ENCODE measurements at regions not wholly inside any gene's neighbourhood (a gene's known extent, or its start where the extent isn't known, plus 50 kb on each side); places are given as distances from the start of the nearest gene placed in this dataset.

DNA sequence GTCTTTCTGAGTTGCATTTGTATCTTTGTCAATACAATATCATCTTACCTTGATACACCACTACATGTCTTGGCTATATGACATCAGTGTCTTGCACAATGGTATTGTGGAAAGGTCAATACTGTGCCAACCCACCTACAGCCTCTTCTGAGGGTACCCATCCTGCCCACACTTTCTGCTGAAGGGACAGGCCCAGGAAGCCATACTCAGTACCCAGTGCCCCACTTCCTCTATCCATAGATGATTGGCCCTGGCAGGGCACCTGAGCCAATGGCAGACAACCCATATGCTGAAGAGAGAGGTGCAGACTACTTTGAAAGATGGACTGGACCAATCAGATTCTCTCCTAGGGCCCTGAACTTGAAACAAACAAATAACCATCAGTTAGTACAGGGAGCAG lies 152.0 kb upstream of the ADO start:
- Histone ChIP-seq H3K9me3 (ENCODE audit: control insufficient read depth, insufficient read depth, low read depth, low read length) (no peaks in the 10 kb centered on the region), H3K4me1 (ENCODE audit: control insufficient read depth, insufficient read depth, low read length) (no peaks in the 10 kb centered on the region), H3K4me3 (ENCODE audit: low read depth, low read length) (no peak overlapping the region), H3K27ac (ENCODE audit: extremely low read depth, low read depth, low read length) (no peak overlapping the region), H3K36me3 (ENCODE audit: control insufficient read depth in 2 of 2, insufficient read depth in 1 of 2, low read length in 2 of 2) (no peaks in the 10 kb centered on the region)
- TF ChIP-seq ZNF426 (tag by site-specific recombination; IDR thresholded peaks at IDR 0.05) (no peak), ZNF549 (tag by site-specific recombination; IDR thresholded peaks at IDR 0.05) (no peak), ZBTB8A (tag by site-specific recombination; IDR thresholded peaks at IDR 0.05) (no peak), HOXD13 (CRISPR knock-in tag; IDR thresholded peaks at IDR 0.05; ENCODE audit: borderline replicate concordance) (no peak), HOXC10 (CRISPR knock-in tag; IDR thresholded peaks at IDR 0.05) (no peak), ZNF24 (tag by site-specific recombination; IDR thresholded peaks at IDR 0.05) (no peak), ZNF621 (tag by site-specific recombination; IDR thresholded peaks at IDR 0.05) (no peak), ZNF391 (tag by site-specific recombination; IDR thresholded peaks at IDR 0.05; ENCODE audit: borderline replicate concordance, low read depth) (no peak), KLF8 (tag by site-specific recombination; IDR thresholded peaks at IDR 0.05) (no peak), ZNF660 (tag by site-specific recombination; IDR thresholded peaks at IDR 0.05) (no peak)
- TF ChIP-seq, protein P1, sequence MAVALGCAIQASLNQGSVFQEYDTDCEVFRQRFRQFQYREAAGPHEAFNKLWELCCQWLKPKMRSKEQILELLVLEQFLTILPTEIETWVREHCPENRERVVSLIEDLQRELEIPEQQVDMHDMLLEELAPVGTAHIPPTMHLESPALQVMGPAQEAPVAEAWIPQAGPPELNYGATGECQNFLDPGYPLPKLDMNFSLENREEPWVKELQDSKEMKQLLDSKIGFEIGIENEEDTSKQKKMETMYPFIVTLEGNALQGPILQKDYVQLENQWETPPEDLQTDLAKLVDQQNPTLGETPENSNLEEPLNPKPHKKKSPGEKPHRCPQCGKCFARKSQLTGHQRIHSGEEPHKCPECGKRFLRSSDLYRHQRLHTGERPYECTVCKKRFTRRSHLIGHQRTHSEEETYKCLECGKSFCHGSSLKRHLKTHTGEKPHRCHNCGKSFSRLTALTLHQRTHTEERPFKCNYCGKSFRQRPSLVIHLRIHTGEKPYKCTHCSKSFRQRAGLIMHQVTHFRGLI (tag by site-specific recombination; IDR thresholded peaks at IDR 0.05): no peak
- TF ChIP-seq, protein P2, sequence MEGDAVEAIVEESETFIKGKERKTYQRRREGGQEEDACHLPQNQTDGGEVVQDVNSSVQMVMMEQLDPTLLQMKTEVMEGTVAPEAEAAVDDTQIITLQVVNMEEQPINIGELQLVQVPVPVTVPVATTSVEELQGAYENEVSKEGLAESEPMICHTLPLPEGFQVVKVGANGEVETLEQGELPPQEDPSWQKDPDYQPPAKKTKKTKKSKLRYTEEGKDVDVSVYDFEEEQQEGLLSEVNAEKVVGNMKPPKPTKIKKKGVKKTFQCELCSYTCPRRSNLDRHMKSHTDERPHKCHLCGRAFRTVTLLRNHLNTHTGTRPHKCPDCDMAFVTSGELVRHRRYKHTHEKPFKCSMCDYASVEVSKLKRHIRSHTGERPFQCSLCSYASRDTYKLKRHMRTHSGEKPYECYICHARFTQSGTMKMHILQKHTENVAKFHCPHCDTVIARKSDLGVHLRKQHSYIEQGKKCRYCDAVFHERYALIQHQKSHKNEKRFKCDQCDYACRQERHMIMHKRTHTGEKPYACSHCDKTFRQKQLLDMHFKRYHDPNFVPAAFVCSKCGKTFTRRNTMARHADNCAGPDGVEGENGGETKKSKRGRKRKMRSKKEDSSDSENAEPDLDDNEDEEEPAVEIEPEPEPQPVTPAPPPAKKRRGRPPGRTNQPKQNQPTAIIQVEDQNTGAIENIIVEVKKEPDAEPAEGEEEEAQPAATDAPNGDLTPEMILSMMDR (tag by site-specific recombination; IDR thresholded peaks at IDR 0.05): no peak
- TF ChIP-seq, protein P3, sequence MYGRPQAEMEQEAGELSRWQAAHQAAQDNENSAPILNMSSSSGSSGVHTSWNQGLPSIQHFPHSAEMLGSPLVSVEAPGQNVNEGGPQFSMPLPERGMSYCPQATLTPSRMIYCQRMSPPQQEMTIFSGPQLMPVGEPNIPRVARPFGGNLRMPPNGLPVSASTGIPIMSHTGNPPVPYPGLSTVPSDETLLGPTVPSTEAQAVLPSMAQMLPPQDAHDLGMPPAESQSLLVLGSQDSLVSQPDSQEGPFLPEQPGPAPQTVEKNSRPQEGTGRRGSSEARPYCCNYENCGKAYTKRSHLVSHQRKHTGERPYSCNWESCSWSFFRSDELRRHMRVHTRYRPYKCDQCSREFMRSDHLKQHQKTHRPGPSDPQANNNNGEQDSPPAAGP (tag by site-specific recombination; IDR thresholded peaks at IDR 0.05): no peak
- ChIA-PET POLR2A (no interaction called here), CTCF (no interaction called here)

DNA sequence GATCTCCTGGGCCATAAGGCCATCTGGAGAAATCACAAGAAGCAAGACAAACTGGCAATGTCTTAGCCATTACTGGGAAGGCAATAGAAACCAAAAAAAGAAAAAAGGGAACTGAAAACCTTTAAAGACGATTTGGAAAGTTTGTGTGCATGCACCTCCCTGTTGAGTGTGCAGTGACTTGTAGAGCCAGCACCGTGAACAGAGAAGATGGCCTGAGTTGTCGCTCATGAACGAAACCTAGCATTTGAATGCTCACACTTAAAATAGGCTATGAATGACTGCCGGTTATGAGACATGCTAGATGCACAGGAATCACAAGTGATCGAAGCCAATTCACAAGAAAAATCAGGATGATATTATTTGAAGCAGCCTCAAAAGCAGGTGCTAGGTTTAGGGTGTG lies 151.3 kb upstream of the ADO start:
- no peaks in the 10 kb centered on the region for H3K4me1 ChIP-seq (ENCODE audit: control insufficient read depth, insufficient read depth, low read length)
- POLR2A ChIA-PET: no interaction called here
- no peak overlapping the region for H3K27ac ChIP-seq (ENCODE audit: extremely low read depth, low read depth, low read length)
- TF ChIP-seq WT1 (tag by site-specific recombination; IDR thresholded peaks at IDR 0.05) (no peak), ZNF341 (tag by site-specific recombination; IDR thresholded peaks at IDR 0.05; ENCODE audit: low read depth) (no peak), OSR2 (tag by site-specific recombination; IDR thresholded peaks at IDR 0.05) (no peak), ZNF544 (tag by site-specific recombination; IDR thresholded peaks at IDR 0.05) (no peak), ZNF768 (tag by site-specific recombination; IDR thresholded peaks at IDR 0.05) (no peak), ZNF311 (tag by site-specific recombination; IDR thresholded peaks at IDR 0.05; ENCODE audit: borderline replicate concordance) (no peak), ZXDB (tag by site-specific recombination; IDR thresholded peaks at IDR 0.05) (no peak), HOXA7 (CRISPR knock-in tag; IDR thresholded peaks at IDR 0.05; ENCODE audit: borderline replicate concordance) (no peak), ZNF146 (tag by site-specific recombination; IDR thresholded peaks at IDR 0.05) (no peak), ZNF776 (tag by site-specific recombination; IDR thresholded peaks at IDR 0.05; ENCODE audit: borderline replicate concordance) (no peak), ZBTB48 (tag by site-specific recombination; IDR thresholded peaks at IDR 0.05) (no peak)
- TF ChIP-seq, protein P4, sequence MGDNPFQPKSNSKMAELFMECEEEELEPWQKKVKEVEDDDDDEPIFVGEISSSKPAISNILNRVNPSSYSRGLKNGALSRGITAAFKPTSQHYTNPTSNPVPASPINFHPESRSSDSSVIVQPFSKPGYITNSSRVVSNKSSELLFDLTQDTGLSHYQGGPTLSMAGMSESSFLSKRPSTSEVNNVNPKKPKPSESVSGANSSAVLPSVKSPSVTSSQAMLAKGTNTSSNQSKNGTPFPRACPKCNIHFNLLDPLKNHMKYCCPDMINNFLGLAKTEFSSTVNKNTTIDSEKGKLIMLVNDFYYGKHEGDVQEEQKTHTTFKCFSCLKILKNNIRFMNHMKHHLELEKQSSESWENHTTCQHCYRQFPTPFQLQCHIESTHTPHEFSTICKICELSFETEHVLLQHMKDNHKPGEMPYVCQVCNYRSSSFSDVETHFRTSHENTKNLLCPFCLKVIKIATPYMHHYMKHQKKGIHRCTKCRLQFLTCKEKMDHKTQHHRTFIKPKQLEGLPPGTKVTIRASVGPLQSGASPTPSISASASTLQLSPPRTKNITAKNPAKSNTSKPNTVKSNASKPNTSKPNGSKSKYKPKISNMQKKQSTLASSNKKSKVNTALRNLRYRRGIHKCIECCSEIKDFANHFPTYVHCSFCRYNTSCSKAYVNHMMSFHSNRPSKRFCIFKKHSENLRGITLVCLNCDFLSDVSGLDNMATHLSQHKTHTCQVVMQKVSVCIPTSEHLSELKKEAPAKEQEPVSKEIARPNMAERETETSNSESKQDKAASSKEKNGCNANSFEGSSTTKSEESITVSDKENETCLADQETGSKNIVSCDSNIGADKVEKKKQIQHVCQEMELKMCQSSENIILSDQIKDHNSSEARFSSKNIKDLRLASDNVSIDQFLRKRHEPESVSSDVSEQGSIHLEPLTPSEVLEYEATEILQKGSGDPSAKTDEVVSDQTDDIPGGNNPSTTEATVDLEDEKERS (tag by site-specific recombination; IDR thresholded peaks at IDR 0.05): no peak
- H3K36me3 ChIP-seq (ENCODE audit: control insufficient read depth in 2 of 2, insufficient read depth in 1 of 2, low read length in 2 of 2): no peaks in the 10 kb centered on the region
- H3K4me3 ChIP-seq (ENCODE audit: low read depth, low read length): no peak overlapping the region
- H3K9me3 ChIP-seq (ENCODE audit: control insufficient read depth, insufficient read depth, low read depth, low read length): no peaks in the 10 kb centered on the region
- CTCF ChIA-PET: no interaction called here
